ENCODE measurements at regions not wholly inside any gene's neighbourhood (a gene's known extent, or its start where the extent isn't known, plus 50 kb on each side); places are given as distances from the start of the nearest gene placed in this dataset.

- DNase-seq (ENCODE audit: low spot score) = no peak
Measured at GRCh38 chr14:24693353-24693737, 59.4 kb upstream of the GZMB start.

- DNase-seq (ENCODE audit: low spot score) = no peak
Measured at GRCh38 chr14:24692382-24693352, 58.7 kb upstream of the GZMB start.

- no peak for DNase-seq (ENCODE audit: low spot score)
Measured at GRCh38 chr14:24690492-24690891, 56.5 kb upstream of the GZMB start.

DNA sequence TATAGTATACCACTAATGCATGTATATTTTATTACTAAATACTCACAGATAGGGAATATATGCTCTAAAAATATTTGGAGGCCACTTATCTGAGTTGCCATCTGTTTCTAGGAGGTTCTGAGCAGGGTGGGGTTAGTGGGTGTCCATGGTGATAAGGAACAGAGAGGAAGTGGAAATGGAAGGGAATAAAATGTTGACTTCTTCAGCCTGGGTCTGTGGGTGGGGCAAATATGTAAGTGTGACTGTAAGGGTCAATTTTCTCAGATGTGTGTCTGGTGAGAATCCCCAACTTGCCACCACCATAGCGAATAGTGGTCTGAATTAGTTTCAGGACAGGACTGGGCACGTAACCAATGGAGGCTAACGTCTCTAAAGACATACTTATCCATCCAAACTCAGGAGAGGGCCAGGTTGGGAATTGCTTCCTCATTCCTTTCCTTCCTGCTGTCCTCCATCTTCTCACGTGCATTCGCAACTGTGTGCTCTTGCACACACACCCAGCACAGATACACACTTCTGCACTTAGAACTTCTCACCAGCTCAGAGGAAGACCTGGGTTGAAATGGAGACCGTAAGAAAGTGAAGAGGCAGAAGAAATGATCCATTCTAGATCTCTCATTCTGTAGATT is 54.2 kb upstream of the GZMB start:
- DNase-seq (ENCODE audit: low spot score) = no peak

All from umbilical cord (tissue), 1 donor.